WTC11 (cell line): ENCODE measurements at regions not wholly inside any gene's neighbourhood (a gene's known extent, or its start where the extent isn't known, plus 50 kb on each side); places are given as distances from the start of the nearest gene placed in this dataset.

Experiments
- ATAC-seq: fragments of 200-7000 bp; cut with Tn5 transposase; 2 replicates; pipeline ENCODE4 v1.10.0; 2021; ENCODE audit warnings: mild to moderate bottlenecking, moderate library complexity
- CTCF ChIA-PET: fragments of 300-600 bp; sonication (Branson Sonifier 250); formaldehyde crosslinking; loops from one replicate; lab custom pipeline; 2021; ENCODE audit warnings: antibody characterized with exemption; lab: Charles Lee
- POLR2A ChIA-PET: fragments of 350-600 bp; sonication (Branson Sonifier 250); formaldehyde crosslinking; loops from one replicate; lab custom pipeline; 2021; ENCODE audit warnings: antibody characterized with exemption; lab: Charles Lee
- DNase-seq: peaks from one replicate; pipeline ENCODE4 v3.0.0; 2021; ENCODE audit warnings: low spot score
- H3K27ac Mint-ChIP-seq: 2 replicates; pipeline ENCODE4 v1.8.0; 2021; ENCODE audit warnings: mixed read lengths
- H3K27me3 Mint-ChIP-seq: 2 replicates; pipeline ENCODE4 v1.8.0; 2021; ENCODE audit warnings: low read depth, mild to moderate bottlenecking, moderate library complexity, mixed read lengths
- H3K36me3 Mint-ChIP-seq: 2 replicates; pipeline ENCODE4 v1.8.0; 2021; ENCODE audit warnings: mixed read lengths
- H3K4me1 Mint-ChIP-seq: 2 replicates; pipeline ENCODE4 v1.8.0; 2022; ENCODE audit warnings: mixed read lengths
- H3K4me3 Mint-ChIP-seq: 2 replicates; pipeline ENCODE4 v1.8.0; 2021; ENCODE audit warnings: mild to moderate bottlenecking, moderate library complexity, mixed read lengths
- H3K9me3 Mint-ChIP-seq: 2 replicates; pipeline ENCODE4 v1.8.0; 2021; ENCODE audit warnings: mixed read lengths
- CBFB ChIP-seq: sonication (generic); formaldehyde crosslinking; IDR thresholded peaks from 2 replicates; pipeline ENCODE4 v1.8.1; 2022; ENCODE audit warnings: mild to moderate bottlenecking, low read depth, missing genetic modification reagents
- CREM ChIP-seq: sonication (generic); formaldehyde crosslinking; IDR thresholded peaks from 2 replicates; pipeline ENCODE4 v1.8.1; 2022; ENCODE audit warnings: mild to moderate bottlenecking, missing genetic modification reagents, moderate library complexity
- ESRRA ChIP-seq: sonication (generic); formaldehyde crosslinking; IDR thresholded peaks from 2 replicates; pipeline ENCODE4 v1.8.1; 2022; ENCODE audit warnings: mild to moderate bottlenecking, missing genetic modification reagents, borderline replicate concordance
- ETV6 ChIP-seq: sonication (generic); formaldehyde crosslinking; IDR thresholded peaks from 2 replicates; pipeline ENCODE4 v1.8.1; 2022; ENCODE audit warnings: mild to moderate bottlenecking, missing genetic modification reagents
- HMGA2 ChIP-seq: fragments of 250-450 bp; sonication (Bioruptor Pico); IDR thresholded peaks from 2 replicates; pipeline ENCODE4 v1.4.0; 2021; ENCODE audit warnings: mild to moderate bottlenecking, moderate library complexity
- NR3C1 ChIP-seq: sonication (generic); formaldehyde crosslinking; conservative IDR thresholded peaks from 2 replicates; pipeline ENCODE4 v1.8.1; 2023; ENCODE audit warnings: low read depth, mild to moderate bottlenecking, missing genetic modification reagents
- SP1 ChIP-seq: sonication (generic); formaldehyde crosslinking; conservative IDR thresholded peaks from 2 replicates; pipeline ENCODE4 v1.8.1; 2022; ENCODE audit warnings: missing genetic modification reagents
- TP53 ChIP-seq: sonication (generic); formaldehyde crosslinking; IDR thresholded peaks from 2 replicates; pipeline ENCODE4 v1.8.1; 2023; ENCODE audit warnings: mild to moderate bottlenecking, missing genetic modification reagents
- ZNF121 ChIP-seq: sonication (generic); formaldehyde crosslinking; IDR thresholded peaks from 2 replicates; pipeline ENCODE4 v1.8.0; 2023; ENCODE audit warnings: missing genetic modification reagents
- TF ChIP-seq, protein P1 (sequence below): sonication (generic); formaldehyde crosslinking; IDR thresholded peaks from 2 replicates; pipeline ENCODE4 v1.8.1; 2022; ENCODE audit warnings: mild to moderate bottlenecking, moderate library complexity, missing genetic modification reagents
- TF ChIP-seq, protein P2 (sequence below): sonication (generic); formaldehyde crosslinking; IDR thresholded peaks from 2 replicates; pipeline ENCODE4 v1.8.0; 2022; ENCODE audit warnings: missing genetic modification reagents
- TF ChIP-seq, protein P3 (sequence below): fragments of 250-450 bp; sonication (Bioruptor Pico); IDR thresholded peaks from 2 replicates; pipeline ENCODE4 v1.9.0; 2021; ENCODE audit warnings: moderate library complexity, mild to moderate bottlenecking, inconsistent platforms, borderline replicate concordance
- TF ChIP-seq, protein P4 (sequence below): sonication (generic); formaldehyde crosslinking; IDR thresholded peaks from 2 replicates; pipeline ENCODE4 v1.8.1; 2023; ENCODE audit warnings: mild to moderate bottlenecking, missing genetic modification reagents
- TF ChIP-seq, protein P5 (sequence below): sonication (generic); formaldehyde crosslinking; IDR thresholded peaks from 2 replicates; pipeline ENCODE4 v1.8.0; 2022; ENCODE audit warnings: mild to moderate bottlenecking, missing genetic modification reagents
- TF ChIP-seq, protein P6 (sequence below): sonication (generic); formaldehyde crosslinking; IDR thresholded peaks from 2 replicates; pipeline ENCODE4 v1.8.1; 2023; ENCODE audit warnings: mild to moderate bottlenecking, missing genetic modification reagents, moderate library complexity
- TF ChIP-seq, protein P7 (sequence below): sonication (generic); formaldehyde crosslinking; IDR thresholded peaks from 2 replicates; pipeline ENCODE4 v1.8.1; 2022; ENCODE audit warnings: missing genetic modification reagents, borderline replicate concordance
- TF ChIP-seq, protein P8 (sequence below): fragments of 250-450 bp; sonication (Bioruptor Pico); IDR thresholded peaks from 2 replicates; pipeline ENCODE4 v1.9.0; 2021; ENCODE audit warnings: mild to moderate bottlenecking
- TF ChIP-seq, protein P9 (sequence below): fragments of 250-450 bp; sonication (Bioruptor Pico); IDR thresholded peaks from 2 replicates; pipeline ENCODE4 v1.8.0; 2021; ENCODE audit warnings: mild to moderate bottlenecking
- TF ChIP-seq, protein P10 (sequence below): sonication (generic); formaldehyde crosslinking; conservative IDR thresholded peaks from 2 replicates; pipeline ENCODE4 v1.8.1; 2022; ENCODE audit warnings: mild to moderate bottlenecking, missing genetic modification reagents
- TF ChIP-seq, protein P11 (sequence below): sonication (generic); formaldehyde crosslinking; IDR thresholded peaks from 2 replicates; pipeline ENCODE4 v1.8.0; 2022; ENCODE audit warnings: mild to moderate bottlenecking, missing genetic modification reagents

DNA sequence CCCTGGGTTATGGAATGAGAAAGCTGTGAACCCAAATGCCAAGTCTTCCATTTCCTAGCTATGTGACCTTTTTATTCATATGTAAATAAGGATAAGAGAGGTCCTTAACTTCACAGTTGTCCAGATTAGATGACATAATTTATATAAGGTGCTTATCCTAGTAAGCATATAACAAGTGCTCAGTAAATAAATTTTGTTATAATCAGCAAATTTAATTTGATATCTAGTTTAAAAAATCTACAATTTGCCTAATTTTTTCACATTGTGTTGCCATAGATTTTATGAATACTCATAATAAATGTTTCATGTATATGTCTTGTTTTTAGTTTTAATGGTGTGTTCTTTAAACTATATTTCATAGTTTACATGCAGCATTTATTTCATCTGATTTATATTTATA is 130.4 kb upstream of the SPRY1 start:
- CTCF ChIA-PET: no interaction called here
- Mint-ChIP-seq H3K27me3 (no peaks in the 10 kb centered on the region), H3K4me1 (peaks cover 7% of the 10 kb centered on the region), H3K9me3 (no peaks in the 10 kb centered on the region), H3K4me3 (no peak overlapping the region), H3K36me3 (no peaks in the 10 kb centered on the region), H3K27ac (no peak overlapping the region)
- no peak for TF ChIP-seq TP53
- TF ChIP-seq, protein P1, sequence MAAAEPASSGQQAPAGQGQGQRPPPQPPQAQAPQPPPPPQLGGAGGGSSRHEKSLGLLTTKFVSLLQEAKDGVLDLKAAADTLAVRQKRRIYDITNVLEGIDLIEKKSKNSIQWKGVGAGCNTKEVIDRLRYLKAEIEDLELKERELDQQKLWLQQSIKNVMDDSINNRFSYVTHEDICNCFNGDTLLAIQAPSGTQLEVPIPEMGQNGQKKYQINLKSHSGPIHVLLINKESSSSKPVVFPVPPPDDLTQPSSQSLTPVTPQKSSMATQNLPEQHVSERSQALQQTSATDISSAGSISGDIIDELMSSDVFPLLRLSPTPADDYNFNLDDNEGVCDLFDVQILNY (CRISPR knock-in tag): no peak
- TF ChIP-seq SP1: no peak
- TF ChIP-seq, protein P2, sequence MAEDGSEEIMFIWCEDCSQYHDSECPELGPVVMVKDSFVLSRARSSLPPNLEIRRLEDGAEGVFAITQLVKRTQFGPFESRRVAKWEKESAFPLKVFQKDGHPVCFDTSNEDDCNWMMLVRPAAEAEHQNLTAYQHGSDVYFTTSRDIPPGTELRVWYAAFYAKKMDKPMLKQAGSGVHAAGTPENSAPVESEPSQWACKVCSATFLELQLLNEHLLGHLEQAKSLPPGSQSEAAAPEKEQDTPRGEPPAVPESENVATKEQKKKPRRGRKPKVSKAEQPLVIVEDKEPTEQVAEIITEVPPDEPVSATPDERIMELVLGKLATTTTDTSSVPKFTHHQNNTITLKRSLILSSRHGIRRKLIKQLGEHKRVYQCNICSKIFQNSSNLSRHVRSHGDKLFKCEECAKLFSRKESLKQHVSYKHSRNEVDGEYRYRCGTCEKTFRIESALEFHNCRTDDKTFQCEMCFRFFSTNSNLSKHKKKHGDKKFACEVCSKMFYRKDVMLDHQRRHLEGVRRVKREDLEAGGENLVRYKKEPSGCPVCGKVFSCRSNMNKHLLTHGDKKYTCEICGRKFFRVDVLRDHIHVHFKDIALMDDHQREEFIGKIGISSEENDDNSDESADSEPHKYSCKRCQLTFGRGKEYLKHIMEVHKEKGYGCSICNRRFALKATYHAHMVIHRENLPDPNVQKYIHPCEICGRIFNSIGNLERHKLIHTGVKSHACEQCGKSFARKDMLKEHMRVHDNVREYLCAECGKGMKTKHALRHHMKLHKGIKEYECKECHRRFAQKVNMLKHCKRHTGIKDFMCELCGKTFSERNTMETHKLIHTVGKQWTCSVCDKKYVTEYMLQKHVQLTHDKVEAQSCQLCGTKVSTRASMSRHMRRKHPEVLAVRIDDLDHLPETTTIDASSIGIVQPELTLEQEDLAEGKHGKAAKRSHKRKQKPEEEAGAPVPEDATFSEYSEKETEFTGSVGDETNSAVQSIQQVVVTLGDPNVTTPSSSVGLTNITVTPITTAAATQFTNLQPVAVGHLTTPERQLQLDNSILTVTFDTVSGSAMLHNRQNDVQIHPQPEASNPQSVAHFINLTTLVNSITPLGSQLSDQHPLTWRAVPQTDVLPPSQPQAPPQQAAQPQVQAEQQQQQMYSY (CRISPR knock-in tag): no peak
- TF ChIP-seq, protein P3, sequence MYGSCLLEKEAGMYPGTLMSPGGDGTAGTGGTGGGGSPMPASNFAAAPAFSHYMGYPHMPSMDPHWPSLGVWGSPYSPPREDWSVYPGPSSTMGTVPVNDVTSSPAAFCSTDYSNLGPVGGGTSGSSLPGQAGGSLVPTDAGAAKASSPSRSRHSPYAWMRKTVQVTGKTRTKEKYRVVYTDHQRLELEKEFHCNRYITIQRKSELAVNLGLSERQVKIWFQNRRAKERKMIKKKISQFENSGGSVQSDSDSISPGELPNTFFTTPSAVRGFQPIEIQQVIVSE: no peak
- TF ChIP-seq ESRRA (CRISPR knock-in tag): no peak
- TF ChIP-seq CBFB (CRISPR knock-in tag): no peak
- TF ChIP-seq ZNF121 (CRISPR knock-in tag): no peak
- POLR2A ChIA-PET: no interaction called here
- DNase-seq (no peak), ATAC-seq (no peak)

DNA sequence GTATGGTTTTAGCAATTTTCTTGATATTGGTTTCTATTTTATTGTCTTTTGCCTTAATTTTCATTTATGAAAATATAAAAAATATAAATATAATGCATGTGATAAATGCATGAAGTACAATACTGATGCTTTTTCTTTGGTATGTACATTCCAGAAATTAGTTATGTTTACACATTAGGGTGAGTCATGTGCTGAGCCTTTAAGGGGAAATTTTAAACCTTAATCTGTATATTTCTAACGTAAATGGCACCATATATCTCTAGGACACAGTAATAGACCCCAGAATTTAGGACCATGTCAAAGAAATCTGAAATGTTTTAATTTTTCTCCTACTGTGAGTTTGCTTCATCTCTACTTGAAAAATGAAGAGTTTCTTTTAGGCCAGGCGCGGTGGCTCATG is 117.8 kb upstream of the SPRY1 start:
- ChIA-PET POLR2A (interaction anchor here (0.6 kb wide), 1 partner anchor 1828 kb away, joined by 3 read pairs; no protein-coding TSS in a partner anchor), CTCF (interaction anchor here (1.1 kb wide), 1 partner anchor 11 kb away, joined by 4 read pairs; no protein-coding TSS in a partner anchor)
- Mint-ChIP-seq H3K4me1 (no peaks in the 10 kb centered on the region), H3K27me3 (no peaks in the 10 kb centered on the region), H3K36me3 (peaks cover 3% of the 10 kb centered on the region; the same call in 1 of the 2 replicates), H3K4me3 (no peak overlapping the region), H3K9me3 (peaks cover 10% of the 10 kb centered on the region), H3K27ac (no peak overlapping the region)
- DNase-seq (no peak), ATAC-seq (no peak)
- TF ChIP-seq, protein P4, sequence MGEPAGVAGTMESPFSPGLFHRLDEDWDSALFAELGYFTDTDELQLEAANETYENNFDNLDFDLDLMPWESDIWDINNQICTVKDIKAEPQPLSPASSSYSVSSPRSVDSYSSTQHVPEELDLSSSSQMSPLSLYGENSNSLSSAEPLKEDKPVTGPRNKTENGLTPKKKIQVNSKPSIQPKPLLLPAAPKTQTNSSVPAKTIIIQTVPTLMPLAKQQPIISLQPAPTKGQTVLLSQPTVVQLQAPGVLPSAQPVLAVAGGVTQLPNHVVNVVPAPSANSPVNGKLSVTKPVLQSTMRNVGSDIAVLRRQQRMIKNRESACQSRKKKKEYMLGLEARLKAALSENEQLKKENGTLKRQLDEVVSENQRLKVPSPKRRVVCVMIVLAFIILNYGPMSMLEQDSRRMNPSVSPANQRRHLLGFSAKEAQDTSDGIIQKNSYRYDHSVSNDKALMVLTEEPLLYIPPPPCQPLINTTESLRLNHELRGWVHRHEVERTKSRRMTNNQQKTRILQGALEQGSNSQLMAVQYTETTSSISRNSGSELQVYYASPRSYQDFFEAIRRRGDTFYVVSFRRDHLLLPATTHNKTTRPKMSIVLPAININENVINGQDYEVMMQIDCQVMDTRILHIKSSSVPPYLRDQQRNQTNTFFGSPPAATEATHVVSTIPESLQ (CRISPR knock-in tag): no peak
- no peak for TF ChIP-seq NR3C1 (CRISPR knock-in tag)
- TF ChIP-seq, protein P5, sequence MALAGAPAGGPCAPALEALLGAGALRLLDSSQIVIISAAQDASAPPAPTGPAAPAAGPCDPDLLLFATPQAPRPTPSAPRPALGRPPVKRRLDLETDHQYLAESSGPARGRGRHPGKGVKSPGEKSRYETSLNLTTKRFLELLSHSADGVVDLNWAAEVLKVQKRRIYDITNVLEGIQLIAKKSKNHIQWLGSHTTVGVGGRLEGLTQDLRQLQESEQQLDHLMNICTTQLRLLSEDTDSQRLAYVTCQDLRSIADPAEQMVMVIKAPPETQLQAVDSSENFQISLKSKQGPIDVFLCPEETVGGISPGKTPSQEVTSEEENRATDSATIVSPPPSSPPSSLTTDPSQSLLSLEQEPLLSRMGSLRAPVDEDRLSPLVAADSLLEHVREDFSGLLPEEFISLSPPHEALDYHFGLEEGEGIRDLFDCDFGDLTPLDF (CRISPR knock-in tag): no peak
- no peak for TF ChIP-seq ETV6 (CRISPR knock-in tag)
- TF ChIP-seq, protein P6, sequence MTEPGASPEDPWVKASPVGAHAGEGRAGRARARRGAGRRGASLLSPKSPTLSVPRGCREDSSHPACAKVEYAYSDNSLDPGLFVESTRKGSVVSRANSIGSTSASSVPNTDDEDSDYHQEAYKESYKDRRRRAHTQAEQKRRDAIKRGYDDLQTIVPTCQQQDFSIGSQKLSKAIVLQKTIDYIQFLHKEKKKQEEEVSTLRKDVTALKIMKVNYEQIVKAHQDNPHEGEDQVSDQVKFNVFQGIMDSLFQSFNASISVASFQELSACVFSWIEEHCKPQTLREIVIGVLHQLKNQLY (CRISPR knock-in tag): no peak
- TF ChIP-seq, protein P7, sequence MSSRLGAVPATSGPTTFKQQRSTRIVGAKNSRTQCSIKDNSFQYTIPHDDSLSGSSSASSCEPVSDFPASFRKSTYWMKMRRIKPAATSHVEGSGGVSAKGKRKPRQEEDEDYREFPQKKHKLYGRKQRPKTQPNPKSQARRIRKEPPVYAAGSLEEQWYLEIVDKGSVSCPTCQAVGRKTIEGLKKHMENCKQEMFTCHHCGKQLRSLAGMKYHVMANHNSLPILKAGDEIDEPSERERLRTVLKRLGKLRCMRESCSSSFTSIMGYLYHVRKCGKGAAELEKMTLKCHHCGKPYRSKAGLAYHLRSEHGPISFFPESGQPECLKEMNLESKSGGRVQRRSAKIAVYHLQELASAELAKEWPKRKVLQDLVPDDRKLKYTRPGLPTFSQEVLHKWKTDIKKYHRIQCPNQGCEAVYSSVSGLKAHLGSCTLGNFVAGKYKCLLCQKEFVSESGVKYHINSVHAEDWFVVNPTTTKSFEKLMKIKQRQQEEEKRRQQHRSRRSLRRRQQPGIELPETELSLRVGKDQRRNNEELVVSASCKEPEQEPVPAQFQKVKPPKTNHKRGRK (CRISPR knock-in tag): no peak
- no peak for TF ChIP-seq CBFB (CRISPR knock-in tag)
- TF ChIP-seq, protein P8, sequence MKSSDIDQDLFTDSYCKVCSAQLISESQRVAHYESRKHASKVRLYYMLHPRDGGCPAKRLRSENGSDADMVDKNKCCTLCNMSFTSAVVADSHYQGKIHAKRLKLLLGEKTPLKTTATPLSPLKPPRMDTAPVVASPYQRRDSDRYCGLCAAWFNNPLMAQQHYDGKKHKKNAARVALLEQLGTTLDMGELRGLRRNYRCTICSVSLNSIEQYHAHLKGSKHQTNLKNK (CRISPR knock-in tag): no peak
- TF ChIP-seq, protein P9, sequence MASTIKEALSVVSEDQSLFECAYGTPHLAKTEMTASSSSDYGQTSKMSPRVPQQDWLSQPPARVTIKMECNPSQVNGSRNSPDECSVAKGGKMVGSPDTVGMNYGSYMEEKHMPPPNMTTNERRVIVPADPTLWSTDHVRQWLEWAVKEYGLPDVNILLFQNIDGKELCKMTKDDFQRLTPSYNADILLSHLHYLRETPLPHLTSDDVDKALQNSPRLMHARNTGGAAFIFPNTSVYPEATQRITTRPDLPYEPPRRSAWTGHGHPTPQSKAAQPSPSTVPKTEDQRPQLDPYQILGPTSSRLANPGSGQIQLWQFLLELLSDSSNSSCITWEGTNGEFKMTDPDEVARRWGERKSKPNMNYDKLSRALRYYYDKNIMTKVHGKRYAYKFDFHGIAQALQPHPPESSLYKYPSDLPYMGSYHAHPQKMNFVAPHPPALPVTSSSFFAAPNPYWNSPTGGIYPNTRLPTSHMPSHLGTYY: no peak
- no peak for TF ChIP-seq HMGA2
- TF ChIP-seq CREM (CRISPR knock-in tag): no peak
- TF ChIP-seq ZNF121 (CRISPR knock-in tag): no peak
- TF ChIP-seq, protein P10, sequence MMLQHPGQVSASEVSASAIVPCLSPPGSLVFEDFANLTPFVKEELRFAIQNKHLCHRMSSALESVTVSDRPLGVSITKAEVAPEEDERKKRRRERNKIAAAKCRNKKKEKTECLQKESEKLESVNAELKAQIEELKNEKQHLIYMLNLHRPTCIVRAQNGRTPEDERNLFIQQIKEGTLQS (CRISPR knock-in tag): no peak
- TF ChIP-seq, protein P11, sequence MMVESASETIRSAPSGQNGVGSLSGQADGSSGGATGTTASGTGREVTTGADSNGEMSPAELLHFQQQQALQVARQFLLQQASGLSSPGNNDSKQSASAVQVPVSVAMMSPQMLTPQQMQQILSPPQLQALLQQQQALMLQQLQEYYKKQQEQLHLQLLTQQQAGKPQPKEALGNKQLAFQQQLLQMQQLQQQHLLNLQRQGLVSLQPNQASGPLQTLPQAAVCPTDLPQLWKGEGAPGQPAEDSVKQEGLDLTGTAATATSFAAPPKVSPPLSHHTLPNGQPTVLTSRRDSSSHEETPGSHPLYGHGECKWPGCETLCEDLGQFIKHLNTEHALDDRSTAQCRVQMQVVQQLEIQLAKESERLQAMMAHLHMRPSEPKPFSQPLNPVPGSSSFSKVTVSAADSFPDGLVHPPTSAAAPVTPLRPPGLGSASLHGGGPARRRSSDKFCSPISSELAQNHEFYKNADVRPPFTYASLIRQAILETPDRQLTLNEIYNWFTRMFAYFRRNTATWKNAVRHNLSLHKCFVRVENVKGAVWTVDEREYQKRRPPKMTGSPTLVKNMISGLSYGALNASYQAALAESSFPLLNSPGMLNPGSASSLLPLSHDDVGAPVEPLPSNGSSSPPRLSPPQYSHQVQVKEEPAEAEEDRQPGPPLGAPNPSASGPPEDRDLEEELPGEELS (CRISPR knock-in tag): no peak
